ENCODE measurements at regions not wholly inside any gene's neighbourhood (a gene's known extent, or its start where the extent isn't known, plus 50 kb on each side); places are given as distances from the start of the nearest gene placed in this dataset.

DNA sequence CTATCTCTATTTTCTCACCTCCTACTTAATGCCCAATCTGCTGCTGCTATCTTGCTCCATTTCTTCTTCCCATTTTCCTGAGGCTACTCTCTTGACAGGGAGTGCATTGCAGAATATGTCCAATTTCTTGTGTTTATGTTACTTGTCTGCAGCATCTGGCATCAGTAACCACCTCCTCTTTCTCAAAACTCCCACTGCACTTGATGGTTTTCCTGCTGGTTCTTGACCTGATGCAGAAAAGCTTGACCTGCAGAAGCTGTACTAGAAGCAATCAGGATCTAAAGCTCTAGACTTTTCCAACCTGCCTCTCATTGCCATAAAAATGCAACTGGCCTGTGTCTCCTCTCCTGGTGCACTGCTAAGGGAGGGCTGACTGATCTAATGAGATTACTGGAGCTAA, 287.8 kb downstream of the ZEB1 start:
- Histone ChIP-seq H3K4me1 (ENCODE audit: control insufficient read depth, low read length) (0 out of 2 replicates have a peak, but pooled peaks cover 3% of the 10 kb centered on the region), H3K27ac (ENCODE audit: low read depth, low read length) (no peak overlapping the region)

GRCh38 chr10:31605861-31606525, 287.0 kb downstream of the ZEB1 start:
- H3K9me2 ChIP-seq (replicated peaks; ENCODE audit: control insufficient read depth, low read length) = no peaks in the 10 kb centered on the region
- H3K4me2 ChIP-seq (ENCODE audit: low read length) = no peak overlapping the region
- H3K4me1 ChIP-seq (ENCODE audit: control insufficient read depth, low read length) = 0 out of 2 replicates have a peak, but pooled peaks cover 3% of the 10 kb centered on the region
- 0 out of 2 replicates have a peak, but pooled peaks cover 4% of the 10 kb centered on the region for H3K27me3 ChIP-seq (ENCODE audit: control insufficient read depth, low read length)
- H3K4me3 ChIP-seq (ENCODE audit: low read length) = no peak overlapping the region
- H3F3A ChIP-seq (ENCODE audit: control insufficient read depth, insufficient read depth) = no peaks in the 10 kb centered on the region
- H3K79me2 ChIP-seq (ENCODE audit: control insufficient read depth, low read length) = no peaks in the 10 kb centered on the region
- no peaks in the 10 kb centered on the region for H4K20me1 ChIP-seq (ENCODE audit: control insufficient read depth, insufficient read depth, low read depth, low read length)
- no peak overlapping the region for H3K27ac ChIP-seq (ENCODE audit: low read depth, low read length)
- H3K36me3 ChIP-seq (ENCODE audit: control insufficient read depth, low read length) = no peaks in the 10 kb centered on the region
- H3K9me3 ChIP-seq (ENCODE audit: control insufficient read depth, insufficient read depth, low read length) = no peaks in the 10 kb centered on the region; the same call in 1 of the 2 replicates
- TF ChIP-seq EZH2phosphoT487 (IDR thresholded peaks at IDR 0.05; ENCODE audit: borderline replicate concordance, low read length) = no peak
- TF ChIP-seq, protein P1, sequence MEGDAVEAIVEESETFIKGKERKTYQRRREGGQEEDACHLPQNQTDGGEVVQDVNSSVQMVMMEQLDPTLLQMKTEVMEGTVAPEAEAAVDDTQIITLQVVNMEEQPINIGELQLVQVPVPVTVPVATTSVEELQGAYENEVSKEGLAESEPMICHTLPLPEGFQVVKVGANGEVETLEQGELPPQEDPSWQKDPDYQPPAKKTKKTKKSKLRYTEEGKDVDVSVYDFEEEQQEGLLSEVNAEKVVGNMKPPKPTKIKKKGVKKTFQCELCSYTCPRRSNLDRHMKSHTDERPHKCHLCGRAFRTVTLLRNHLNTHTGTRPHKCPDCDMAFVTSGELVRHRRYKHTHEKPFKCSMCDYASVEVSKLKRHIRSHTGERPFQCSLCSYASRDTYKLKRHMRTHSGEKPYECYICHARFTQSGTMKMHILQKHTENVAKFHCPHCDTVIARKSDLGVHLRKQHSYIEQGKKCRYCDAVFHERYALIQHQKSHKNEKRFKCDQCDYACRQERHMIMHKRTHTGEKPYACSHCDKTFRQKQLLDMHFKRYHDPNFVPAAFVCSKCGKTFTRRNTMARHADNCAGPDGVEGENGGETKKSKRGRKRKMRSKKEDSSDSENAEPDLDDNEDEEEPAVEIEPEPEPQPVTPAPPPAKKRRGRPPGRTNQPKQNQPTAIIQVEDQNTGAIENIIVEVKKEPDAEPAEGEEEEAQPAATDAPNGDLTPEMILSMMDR (IDR thresholded peaks at IDR 0.05; ENCODE audit: low read depth, low read length, poor library complexity, severe bottlenecking) = no peak

More for the DNA sequence above, 287.8 kb downstream of the ZEB1 start:
- Histone ChIP-seq H4K20me1 (ENCODE audit: control insufficient read depth, insufficient read depth, low read depth, low read length) (no peaks in the 10 kb centered on the region), H3K4me3 (ENCODE audit: low read length) (no peak overlapping the region), H3K9me3 (ENCODE audit: control insufficient read depth, insufficient read depth, low read length) (no peaks in the 10 kb centered on the region; the same call in 1 of the 2 replicates), H3K36me3 (ENCODE audit: control insufficient read depth, low read length) (no peaks in the 10 kb centered on the region), H3K27me3 (ENCODE audit: control insufficient read depth, low read length) (0 out of 2 replicates have a peak, but pooled peaks cover 4% of the 10 kb centered on the region), H3K9me2 (replicated peaks; ENCODE audit: control insufficient read depth, low read length) (no peaks in the 10 kb centered on the region), H3F3A (ENCODE audit: control insufficient read depth, insufficient read depth) (no peaks in the 10 kb centered on the region), H3K79me2 (ENCODE audit: control insufficient read depth, low read length) (no peaks in the 10 kb centered on the region), H3K4me2 (ENCODE audit: low read length) (no peak overlapping the region)
- no peak for TF ChIP-seq EZH2phosphoT487 (IDR thresholded peaks at IDR 0.05; ENCODE audit: borderline replicate concordance, low read length)
- TF ChIP-seq, protein P1 (IDR thresholded peaks at IDR 0.05; ENCODE audit: low read depth, low read length, poor library complexity, severe bottlenecking) = no peak

DNA sequence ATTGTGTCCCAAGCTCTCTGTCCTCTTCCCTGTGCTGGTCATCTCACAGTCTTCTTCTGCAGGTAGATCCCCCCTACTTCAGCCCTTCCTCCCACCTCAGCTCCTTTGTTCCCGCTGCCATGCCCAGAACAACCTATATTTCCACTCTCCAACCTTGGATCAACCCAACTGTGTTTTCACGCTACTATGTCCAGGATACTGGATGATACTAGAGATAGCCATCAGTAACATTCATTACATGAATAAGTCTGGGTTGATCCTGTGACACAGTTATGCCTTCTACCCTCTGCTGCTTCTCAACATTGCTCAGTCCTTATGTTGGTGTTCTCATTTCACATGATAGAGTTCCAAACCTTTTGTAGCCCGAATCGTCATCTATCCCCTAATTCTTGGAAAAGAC, 286.4 kb downstream of the ZEB1 start:
- H3K4me1 ChIP-seq (ENCODE audit: control insufficient read depth, low read length) = 0 out of 2 replicates have a peak, but pooled peaks cover 3% of the 10 kb centered on the region
- no peaks in the 10 kb centered on the region; the same call in 1 of the 2 replicates for H3K9me3 ChIP-seq (ENCODE audit: control insufficient read depth, insufficient read depth, low read length)
- H3K4me3 ChIP-seq (ENCODE audit: low read length) = no peak overlapping the region
- H3K9me2 ChIP-seq (replicated peaks; ENCODE audit: control insufficient read depth, low read length) = no peaks in the 10 kb centered on the region
- no peaks in the 10 kb centered on the region for H4K20me1 ChIP-seq (ENCODE audit: control insufficient read depth, insufficient read depth, low read depth, low read length)
- H3K27ac ChIP-seq (ENCODE audit: low read depth, low read length) = no peak overlapping the region
- no peaks in the 10 kb centered on the region for H3K79me2 ChIP-seq (ENCODE audit: control insufficient read depth, low read length)
- no peak overlapping the region for H3K4me2 ChIP-seq (ENCODE audit: low read length)
- 0 out of 2 replicates have a peak, but pooled peaks cover 4% of the 10 kb centered on the region for H3K27me3 ChIP-seq (ENCODE audit: control insufficient read depth, low read length)
- no peaks in the 10 kb centered on the region for H3F3A ChIP-seq (ENCODE audit: control insufficient read depth, insufficient read depth)
- TF ChIP-seq, protein P1 (IDR thresholded peaks at IDR 0.05; ENCODE audit: low read depth, low read length, poor library complexity, severe bottlenecking) = no peak
- TF ChIP-seq EZH2phosphoT487 (IDR thresholded peaks at IDR 0.05; ENCODE audit: borderline replicate concordance, low read length) = no peak
- no peaks in the 10 kb centered on the region for H3K36me3 ChIP-seq (ENCODE audit: control insufficient read depth, low read length)
